Transverse colon (tissue), 4 donors: ENCODE measurements at regions not wholly inside any gene's neighbourhood (a gene's known extent, or its start where the extent isn't known, plus 50 kb on each side); places are given as distances from the start of the nearest gene placed in this dataset.

ENCODE experiments used
- EP300 ChIP-seq: sonication (generic); formaldehyde crosslinking; IDR thresholded peaks from one replicate; pipeline ENCODE4 v1.6.1; 2017; ENCODE audit warnings: antibody characterized with exemption, low read depth
- POLR2A ChIP-seq: fragments of 450-650 bp; IDR thresholded peaks from one replicate; pipeline ENCODE4 v1.6.1; 2016; ENCODE audit warnings: antibody characterized with exemption, mild to moderate bottlenecking, moderate library complexity
- POLR2AphosphoS5 ChIP-seq, 3 donors: sonication (generic); formaldehyde crosslinking; IDR thresholded peaks; one replicate each; pipeline ENCODE4 v1.6.1; 2016; ENCODE audit warnings: antibody characterized with exemption in 3 of 3
- TF ChIP-seq, protein P1 (sequence below), 5 experiments: fragments of 200-600 bp in 3 of 5; fragments of 450-650 bp in 2 of 5; sonication (generic) in 3 of 5; IDR thresholded peaks; 1 replicate in 2 of 5; 2 replicates in 3 of 5; pipeline ENCODE4 v1.5.1; 2016 to 2017; ENCODE audit warnings: antibody characterized with exemption in 5 of 5, inconsistent platforms in 3 of 5, mild to moderate bottlenecking in 2 of 5, moderate library complexity in 1 of 5

DNA sequence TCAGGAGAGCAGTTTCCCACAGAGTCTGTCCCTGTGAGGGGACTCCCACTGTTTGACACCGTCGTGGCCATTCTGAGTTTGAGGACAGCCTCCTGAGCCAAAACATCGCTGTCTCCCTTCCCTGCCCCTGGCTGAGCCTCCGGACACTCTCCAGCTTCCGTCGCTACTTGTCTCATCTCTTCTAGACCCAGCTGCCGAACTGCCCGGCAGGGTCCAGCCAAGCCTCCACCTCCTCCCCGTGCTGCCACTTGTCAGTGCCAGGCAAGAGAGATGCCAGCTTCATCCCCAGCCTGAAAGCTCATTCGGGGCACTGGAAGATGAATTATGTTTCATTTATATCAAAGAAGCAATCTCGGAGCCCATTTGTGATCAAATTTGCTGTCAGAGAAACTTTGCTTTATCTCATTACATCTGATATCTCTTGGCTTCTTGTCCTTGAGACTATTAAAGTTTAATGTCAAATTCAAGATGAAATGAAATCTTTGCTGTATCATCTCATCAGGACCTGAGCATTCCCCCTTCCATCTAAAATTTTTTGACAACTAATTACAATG lies 283.9 kb downstream of the BUD13 start:
- no peak for TF ChIP-seq EP300
- TF ChIP-seq, protein P1, sequence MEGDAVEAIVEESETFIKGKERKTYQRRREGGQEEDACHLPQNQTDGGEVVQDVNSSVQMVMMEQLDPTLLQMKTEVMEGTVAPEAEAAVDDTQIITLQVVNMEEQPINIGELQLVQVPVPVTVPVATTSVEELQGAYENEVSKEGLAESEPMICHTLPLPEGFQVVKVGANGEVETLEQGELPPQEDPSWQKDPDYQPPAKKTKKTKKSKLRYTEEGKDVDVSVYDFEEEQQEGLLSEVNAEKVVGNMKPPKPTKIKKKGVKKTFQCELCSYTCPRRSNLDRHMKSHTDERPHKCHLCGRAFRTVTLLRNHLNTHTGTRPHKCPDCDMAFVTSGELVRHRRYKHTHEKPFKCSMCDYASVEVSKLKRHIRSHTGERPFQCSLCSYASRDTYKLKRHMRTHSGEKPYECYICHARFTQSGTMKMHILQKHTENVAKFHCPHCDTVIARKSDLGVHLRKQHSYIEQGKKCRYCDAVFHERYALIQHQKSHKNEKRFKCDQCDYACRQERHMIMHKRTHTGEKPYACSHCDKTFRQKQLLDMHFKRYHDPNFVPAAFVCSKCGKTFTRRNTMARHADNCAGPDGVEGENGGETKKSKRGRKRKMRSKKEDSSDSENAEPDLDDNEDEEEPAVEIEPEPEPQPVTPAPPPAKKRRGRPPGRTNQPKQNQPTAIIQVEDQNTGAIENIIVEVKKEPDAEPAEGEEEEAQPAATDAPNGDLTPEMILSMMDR (IDR thresholded peaks at IDR 0.05): no peak
- no peak for TF ChIP-seq POLR2AphosphoS5 (IDR thresholded peaks at IDR 0.05)
- TF ChIP-seq POLR2A: no peak
